Dermis microvascular lymphatic vessel endothelial cell (primary cell): ENCODE measurements at regions not wholly inside any gene's neighbourhood (a gene's known extent, or its start where the extent isn't known, plus 50 kb on each side); places are given as distances from the start of the nearest gene placed in this dataset.
A peak's percentile ranks its signal among the peaks of the same experiment; 100 is the strongest.
"Not testable (repeated sequence)": the region's sequence is repeated elsewhere in the genome, so short reads cannot be mapped to it uniquely, and the experiment has no call there.

ENCODE experiments used
- DNase-seq, 2 donors: peaks; one replicate each; pipeline versions ENCODE4 v3.0.0 to v3.0.0-alpha.2; 2010; ENCODE audit warnings: low read depth in 2 of 2

GRCh38 chr9:588981-589380 is 252.5 kb upstream of the DMRT1 start:
- no peak for DNase-seq

- no peak for DNase-seq
Measured at GRCh38 chr9:589723-590122, 251.8 kb upstream of the DMRT1 start.

- no peak for DNase-seq
Measured at GRCh38 chr9:591292-591691, 250.2 kb upstream of the DMRT1 start.

- no peak for DNase-seq
Measured at GRCh38 chr9:592225-592624, 249.3 kb upstream of the DMRT1 start.

GRCh38 chr9:592733-593132 is 248.8 kb upstream of the DMRT1 start:
- DNase-seq = no peak

- no peak for DNase-seq
Measured at GRCh38 chr9:593809-594208, 247.7 kb upstream of the DMRT1 start.

GRCh38 chr9:596703-597102 is 244.8 kb upstream of the DMRT1 start:
- DNase-seq = no peak

- no peak for DNase-seq
Measured at GRCh38 chr9:600006-600405, 241.5 kb upstream of the DMRT1 start.

- no peak for DNase-seq
Measured at GRCh38 chr9:602716-603115, 238.8 kb upstream of the DMRT1 start.

GRCh38 chr9:603126-603525 is 238.4 kb upstream of the DMRT1 start:
- no peak for DNase-seq

- no peak for DNase-seq
Measured at GRCh38 chr9:607417-607816, 234.1 kb upstream of the DMRT1 start.

- DNase-seq = peak; percentile 62 to 92
Measured at GRCh38 chr9:613771-614347, 227.6 kb upstream of the DMRT1 start.

- DNase-seq = peak in 1 of 2 donors; percentile 41
Measured at GRCh38 chr9:614431-614830, 227.1 kb upstream of the DMRT1 start.

GRCh38 chr9:615756-616155 is 225.7 kb upstream of the DMRT1 start:
- no peak for DNase-seq

- DNase-seq = no peak
Measured at GRCh38 chr9:616694-617093, 224.8 kb upstream of the DMRT1 start.

- no peak for DNase-seq
Measured at GRCh38 chr9:617445-618085, 223.9 kb upstream of the DMRT1 start.

- no peak for DNase-seq
Measured at GRCh38 chr9:618478-618877, 223.0 kb upstream of the DMRT1 start.

GRCh38 chr9:621201-621855 is 220.2 kb upstream of the DMRT1 start:
- no peak for DNase-seq

- peak in 1 of 2 donors; percentile 87 for DNase-seq
Measured at GRCh38 chr9:624935-625500, 216.5 kb upstream of the DMRT1 start.

- DNase-seq = no peak
Measured at GRCh38 chr9:625613-626012, 215.9 kb upstream of the DMRT1 start.

- DNase-seq = not testable (repeated sequence)
Measured at GRCh38 chr9:626114-626513, 215.4 kb upstream of the DMRT1 start.

- DNase-seq = no peak
Measured at GRCh38 chr9:626596-626995, 214.9 kb upstream of the DMRT1 start.
